HG02588 (cell line): ENCODE measurements at regions not wholly inside any gene's neighbourhood (a gene's known extent, or its start where the extent isn't known, plus 50 kb on each side); places are given as distances from the start of the nearest gene placed in this dataset.
"Not testable (repeated sequence)": the region's sequence is repeated elsewhere in the genome, so short reads cannot be mapped to it uniquely, and the experiment has no call there.

Experiments
- ATAC-seq: cut with Tn5 transposase; IDR thresholded peaks from one replicate; pipeline ENCODE4 v1.9.1; 2021; ENCODE audit warnings: mild to moderate bottlenecking, moderate library complexity; ENCODE audit not compliant: unreplicated experiment

DNA sequence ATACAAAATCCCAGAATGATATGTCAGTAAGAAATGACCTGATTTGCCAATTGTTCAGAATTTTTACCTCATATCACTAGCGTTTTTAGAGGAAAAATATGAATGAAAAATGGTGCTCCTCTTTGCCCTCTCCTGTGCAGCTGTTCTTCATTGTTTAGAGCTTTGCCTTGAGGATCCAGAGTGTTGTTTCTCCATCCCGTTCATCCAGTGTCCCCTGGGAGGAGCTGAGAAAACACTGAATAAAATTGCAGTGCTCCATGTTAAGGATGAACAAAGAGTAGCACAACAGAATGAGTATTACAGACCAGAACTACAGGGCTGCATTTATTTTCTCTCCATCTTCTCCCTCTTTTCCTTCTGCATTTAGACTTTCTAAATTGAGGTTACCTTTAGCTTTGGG lies 133.1 kb downstream of the ADCYAP1 start:
- no peak for ATAC-seq

DNA sequence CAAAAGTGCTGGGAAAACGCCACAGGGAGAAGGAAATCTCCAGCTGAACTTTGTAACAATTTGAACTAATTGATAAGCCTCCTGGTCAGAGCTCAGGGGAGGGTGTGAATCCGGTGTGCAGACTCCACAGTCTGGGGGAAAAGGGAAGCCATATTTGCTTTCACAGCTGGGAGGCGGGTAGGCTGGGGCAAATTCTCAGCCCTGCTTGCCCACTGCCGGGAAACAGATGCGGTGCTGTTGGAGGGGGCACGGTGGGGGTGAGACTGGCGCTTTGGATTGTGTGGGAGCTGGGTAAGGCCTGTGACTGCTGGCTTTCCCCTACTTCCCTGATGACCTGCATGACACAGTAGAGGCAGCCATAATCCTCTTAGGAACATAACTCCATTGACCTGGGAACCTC lies 134.8 kb downstream of the ADCYAP1 start:
- no peak for ATAC-seq

DNA sequence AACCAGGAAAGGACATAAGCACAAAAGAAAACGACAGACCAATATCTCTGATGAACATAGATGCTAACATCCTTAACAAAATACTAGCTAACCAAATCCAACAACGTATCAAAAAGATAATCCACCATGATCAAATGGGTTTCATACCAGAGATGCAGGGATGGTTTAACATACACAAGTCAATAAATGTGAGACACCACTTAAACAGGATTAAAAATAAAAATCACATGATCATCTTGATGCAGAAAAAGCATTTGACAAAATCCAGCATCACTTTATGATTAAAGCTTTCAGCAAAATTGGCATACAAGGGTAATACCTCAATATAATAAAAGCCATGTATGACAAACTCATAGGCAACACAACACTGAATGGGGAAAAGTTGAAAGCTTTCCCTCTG lies 138.4 kb downstream of the ADCYAP1 start:
- not testable (repeated sequence) for ATAC-seq

DNA sequence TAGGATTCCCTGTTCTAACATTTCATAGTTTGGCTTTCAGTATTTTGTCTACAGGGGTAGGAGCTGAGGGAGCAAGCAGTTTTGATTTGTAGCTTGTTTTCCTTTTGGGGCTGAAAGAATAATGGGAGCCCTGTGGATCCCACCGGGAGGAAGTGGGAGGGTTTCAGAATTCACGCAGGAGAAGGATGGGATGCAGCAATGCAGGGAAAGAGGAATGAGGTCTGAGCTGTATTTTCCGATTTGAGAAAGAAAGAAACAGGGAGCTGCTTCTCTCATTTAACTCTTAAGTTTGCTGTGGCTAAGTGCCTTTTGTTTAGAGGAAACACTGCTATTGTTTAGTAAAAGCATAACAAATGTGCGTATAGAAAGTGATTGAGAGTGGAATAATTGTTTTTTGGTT lies 141.0 kb downstream of the ADCYAP1 start:
- ATAC-seq, result no peak

DNA sequence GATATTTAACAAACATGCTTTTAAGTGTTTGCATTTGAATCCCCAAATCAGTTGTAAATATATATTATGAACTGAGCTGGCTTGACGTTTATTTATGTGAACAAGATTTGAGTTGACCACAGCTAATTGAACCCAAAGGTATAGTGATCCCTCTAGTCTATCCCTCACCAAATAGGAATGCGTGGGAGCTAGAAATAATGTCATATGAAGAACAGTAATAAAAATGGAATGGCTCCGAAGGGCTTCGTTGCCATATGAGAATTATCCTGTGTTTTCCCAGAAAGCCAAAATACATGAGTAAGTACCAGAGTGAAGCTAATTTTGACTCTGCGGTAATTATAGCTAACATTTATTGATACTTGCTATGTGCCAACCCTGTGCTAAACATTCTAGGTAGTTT lies 142.7 kb downstream of the ADCYAP1 start:
- ATAC-seq, result no peak

DNA sequence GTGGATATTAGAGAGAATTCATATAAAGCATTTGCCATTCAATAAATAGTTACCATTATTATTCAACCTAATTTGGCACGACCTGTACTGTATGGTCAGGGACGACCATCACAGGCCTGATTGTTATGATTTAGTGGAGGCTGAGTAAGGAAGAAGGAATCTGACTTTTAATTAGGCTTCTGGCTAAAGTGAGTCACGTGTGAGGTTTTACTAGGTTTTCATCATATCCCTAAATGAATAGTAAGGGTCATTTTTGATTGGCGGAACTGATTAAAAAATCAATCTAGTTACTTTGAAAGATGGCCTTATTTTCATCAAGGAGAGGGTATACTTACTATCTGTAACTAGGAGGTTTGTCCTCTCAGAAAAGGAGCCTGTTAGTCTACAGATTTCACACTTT lies 143.4 kb downstream of the ADCYAP1 start:
- no peak for ATAC-seq

DNA sequence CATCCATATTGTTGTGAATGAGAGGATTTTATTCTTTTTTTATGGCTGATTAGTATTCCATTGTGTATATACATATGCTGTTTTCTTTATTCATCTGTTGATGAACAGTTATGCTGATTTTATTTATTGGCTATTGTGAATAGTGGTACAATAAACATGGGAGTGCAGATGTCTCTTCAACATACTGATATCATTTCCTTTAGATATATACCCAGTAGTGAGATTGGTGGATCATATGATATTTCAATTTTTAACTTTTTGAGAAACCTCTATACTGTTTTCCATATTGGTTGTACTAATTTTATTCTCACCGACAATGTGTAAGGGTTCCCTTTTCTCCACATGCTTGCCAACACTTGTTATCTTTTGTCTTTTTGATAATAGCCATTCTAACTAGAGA lies 144.5 kb downstream of the ADCYAP1 start:
- no peak for ATAC-seq

DNA sequence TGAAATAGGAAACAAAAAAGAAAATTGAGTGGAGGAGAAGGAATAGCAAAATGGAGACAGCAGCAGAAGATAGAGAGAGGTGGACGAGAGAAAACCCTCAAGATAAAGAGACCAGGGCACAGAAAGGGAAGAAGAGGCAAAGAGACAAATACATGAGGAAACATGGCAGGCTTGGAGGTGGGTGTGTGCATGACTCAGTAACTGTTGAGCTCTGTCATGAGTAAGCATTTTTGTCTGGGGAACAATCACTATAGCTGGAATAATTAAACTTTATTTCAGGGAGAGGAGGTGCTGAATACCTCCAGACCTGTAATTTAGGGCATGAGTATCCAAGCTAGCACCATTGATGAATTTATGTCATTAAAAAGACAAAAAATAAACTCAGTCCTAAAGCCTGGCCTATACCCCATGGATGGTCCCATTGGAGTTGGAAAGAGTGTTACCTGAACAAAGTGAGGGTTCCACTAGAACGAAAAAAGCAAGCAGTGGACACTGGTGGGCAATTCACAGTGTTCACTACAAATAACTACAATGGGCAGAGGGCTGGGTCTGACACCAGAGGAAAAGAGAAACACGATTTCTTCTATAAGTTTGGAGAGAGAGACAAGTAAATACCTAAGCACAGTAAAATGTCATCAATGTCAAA lies 145.5 kb downstream of the ADCYAP1 start:
- no peak for ATAC-seq

DNA sequence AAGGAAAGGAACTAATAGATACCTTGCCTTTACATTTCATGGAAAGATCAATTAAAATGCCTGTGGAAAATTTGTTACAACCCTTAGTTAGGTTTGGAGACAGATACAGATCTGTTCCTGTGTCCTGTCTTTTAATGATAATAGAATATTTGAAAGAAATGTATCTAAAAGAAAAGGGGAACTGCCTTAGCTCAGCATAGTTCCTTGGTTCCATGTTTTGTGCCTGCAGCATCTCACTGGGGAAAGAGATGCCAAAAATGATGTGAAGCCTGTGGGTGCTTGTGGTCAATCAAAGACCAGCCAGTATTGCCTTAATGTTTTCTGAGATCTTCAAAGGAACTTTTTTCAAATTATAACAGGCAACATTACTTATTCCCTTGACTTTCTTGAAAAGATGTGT lies 147.6 kb downstream of the ADCYAP1 start:
- ATAC-seq, result no peak

DNA sequence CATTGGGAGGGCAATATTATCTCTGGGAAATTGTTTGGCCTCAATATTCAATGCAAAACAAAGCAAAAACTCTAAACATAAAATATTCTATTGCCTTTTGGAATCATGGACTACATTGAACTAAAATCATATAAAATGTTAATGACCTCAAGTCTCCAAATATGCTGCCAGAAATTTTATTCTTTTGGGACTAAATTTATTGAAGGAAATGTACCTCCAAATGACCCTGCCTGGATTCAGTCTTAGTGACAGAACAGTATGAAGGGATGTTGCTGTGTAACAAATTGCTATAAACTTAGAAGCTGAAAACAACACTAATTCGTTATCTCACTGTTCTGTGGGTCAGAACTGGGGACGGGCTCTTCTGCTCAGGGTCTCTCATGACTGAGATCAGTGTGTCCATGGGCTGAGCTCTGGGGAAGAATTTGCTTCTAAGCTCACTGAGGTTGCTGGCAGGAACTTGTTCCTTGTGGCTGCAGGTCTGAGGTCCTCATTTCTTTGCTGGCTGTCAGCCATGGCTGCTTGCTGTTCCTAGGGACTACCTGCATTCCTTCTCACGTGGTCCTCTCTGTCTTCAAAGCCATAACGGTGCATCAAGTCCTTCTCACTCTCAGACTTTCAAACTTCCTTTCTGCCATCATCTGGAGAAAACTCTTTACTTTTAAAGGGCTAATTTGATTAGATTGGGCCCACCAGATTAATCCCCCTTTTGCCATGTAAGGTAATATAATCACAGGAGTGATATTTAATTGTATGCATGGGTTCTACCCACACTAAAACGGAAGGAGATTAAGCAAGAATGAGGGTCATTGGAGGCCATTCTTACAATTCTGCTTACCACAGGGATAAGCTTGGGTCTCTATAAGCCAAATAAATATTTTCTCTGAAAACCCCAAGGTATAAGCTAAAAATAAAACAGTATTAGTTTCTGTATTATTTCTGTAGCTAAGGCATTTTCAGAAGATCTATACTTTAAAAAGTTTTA lies 149.0 kb downstream of the ADCYAP1 start:
- no peak for ATAC-seq

DNA sequence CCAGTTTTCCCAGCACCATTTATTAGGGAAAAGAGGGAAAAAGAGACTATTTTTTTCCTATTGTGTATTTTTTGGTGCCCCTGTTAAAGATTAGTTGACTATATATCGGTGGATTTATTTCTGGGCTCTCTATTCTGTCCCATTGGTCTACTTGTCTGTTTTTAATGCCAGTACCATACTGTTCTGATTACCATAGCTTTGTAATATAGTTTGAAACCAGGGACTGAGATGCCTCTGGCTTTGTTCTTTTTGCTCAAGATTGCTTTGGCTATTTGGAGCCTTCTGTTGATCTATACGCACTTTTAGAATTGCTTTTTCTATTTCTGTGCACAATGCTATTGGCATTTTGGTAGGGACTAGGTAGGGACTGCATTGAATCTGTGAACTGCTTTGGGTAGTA lies 151.7 kb downstream of the ADCYAP1 start:
- no peak for ATAC-seq

DNA sequence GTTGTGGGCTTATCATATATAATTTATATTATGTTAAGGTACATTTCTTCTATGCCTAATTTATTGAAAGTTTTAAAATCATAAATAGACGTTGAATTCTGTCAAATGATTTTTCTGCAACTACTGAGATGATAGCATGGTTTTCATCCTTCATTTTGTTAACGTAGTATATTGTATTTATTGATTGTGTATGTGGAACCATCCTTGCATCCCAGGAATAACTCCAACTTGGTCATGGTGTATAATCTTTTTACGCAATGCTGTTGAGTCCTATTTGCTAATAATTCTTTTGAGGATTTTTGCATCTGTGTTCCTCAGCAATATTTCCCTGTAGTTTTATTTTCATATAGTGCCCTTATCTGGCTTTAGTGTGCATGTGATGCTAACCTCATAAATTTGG lies 152.7 kb downstream of the ADCYAP1 start:
- no peak for ATAC-seq

DNA sequence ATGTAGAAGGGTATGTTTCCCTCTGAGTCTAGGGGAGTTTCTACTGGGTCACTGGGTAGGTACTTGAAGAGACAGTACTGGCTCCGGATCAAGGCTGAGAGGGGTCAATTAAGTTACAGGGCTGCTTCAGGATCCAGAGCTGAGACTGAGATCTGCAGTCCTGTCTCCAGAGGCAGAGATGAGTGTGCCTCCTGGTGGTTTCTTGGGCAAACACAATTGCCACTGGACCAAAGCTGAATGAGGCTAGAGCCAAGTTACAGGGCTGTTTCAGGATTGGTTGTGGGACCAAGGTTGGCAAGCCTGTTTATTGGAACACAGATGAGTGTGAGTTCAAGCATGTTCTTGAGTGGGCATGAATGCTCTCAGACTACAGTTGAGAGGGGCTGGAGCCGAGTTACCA lies 157.9 kb downstream of the ADCYAP1 start:
- ATAC-seq, result no peak

DNA sequence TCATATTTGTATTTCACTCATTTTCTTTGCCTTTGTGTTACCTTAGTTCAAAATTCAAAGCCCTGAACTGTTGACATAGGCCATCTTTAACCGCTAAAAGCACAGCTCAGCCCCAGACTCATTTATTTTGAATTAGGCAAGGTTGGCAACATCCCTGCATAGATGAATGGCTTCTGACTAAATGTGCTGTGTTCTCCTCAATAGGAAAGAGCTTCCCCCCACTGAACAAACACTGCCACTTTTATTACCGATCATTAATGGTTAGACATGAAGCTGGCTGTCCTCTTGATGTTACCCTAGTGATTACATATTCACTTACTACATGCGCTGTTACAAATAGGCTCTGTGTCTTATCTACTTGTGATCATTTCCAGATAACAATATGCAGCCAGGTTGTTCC lies 170.7 kb downstream of the ADCYAP1 start:
- no peak for ATAC-seq

DNA sequence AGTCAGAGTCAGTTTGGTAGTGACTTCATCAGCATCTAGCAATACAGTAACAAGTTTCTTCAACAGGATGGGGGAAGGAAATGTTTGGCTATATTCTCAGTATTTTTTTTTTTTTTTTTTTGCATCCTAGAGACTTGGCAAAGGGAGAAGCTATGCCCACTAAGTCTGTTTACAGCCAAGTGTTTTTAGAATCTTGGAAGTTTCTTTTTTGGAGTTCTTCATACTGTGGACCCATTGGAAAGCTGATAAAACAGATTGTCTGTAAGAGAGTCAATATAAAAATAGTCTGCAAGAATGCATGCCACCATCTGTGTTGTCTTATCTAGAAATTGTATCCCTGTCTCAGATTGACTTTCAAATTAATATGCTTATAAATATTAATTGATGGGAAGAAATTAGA lies 171.2 kb downstream of the ADCYAP1 start:
- ATAC-seq, result no peak

DNA sequence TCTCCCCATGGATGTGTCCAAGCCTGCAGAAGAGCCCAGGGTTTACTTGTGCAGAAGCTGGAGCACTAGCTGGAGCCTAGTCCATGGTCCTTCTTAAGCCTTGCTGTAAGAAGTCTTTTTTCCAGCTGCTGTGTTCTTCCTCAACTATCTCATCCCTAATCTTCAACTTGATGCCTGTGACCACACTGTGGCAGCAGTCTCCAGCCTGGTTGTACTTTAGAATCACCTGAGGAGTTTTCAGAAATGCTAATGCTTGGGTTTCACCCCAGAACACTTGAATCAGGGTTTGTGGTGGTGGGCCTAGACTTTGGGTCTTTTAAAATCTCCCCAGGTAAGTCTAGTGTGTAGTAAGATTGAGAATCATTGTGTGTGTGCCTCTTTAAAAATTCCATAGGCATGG lies 173.6 kb downstream of the ADCYAP1 start:
- ATAC-seq, result no peak

DNA sequence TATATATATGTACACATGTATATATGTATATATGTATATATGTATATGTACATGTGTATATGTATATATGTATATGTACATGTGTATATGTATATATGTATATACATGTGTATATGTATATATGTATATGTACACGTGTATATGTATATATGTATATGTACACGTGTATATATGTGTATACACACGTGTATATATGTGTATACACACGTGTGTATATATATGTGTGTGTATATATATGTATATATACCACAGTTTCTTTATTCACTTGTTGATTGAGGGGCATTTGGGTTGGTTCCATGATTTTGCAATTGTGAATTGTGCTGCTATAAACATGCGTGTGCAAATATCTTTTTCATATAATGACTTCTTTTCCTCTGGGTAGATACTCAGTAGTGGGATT lies 179.0 kb downstream of the ADCYAP1 start:
- ATAC-seq, result not testable (repeated sequence)

DNA sequence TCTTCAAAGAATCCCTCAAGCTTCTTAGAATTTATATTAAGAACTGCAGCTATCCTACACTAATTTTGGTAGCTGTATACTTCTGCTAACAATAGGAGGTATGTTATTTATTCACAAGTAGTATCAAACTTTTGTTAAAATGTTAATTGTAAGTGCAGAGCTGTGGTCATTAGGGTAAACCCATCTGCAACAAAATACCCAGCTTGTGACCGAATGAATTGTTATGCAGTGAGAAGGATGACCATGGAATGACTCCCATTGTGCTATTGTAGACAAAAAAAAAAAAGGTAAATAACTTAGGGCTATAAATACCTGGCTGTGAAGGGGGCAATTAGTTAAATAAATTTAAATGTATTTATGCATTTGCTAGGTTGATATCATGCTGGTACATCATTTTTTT lies 186.1 kb downstream of the ADCYAP1 start:
- ATAC-seq, result no peak

DNA sequence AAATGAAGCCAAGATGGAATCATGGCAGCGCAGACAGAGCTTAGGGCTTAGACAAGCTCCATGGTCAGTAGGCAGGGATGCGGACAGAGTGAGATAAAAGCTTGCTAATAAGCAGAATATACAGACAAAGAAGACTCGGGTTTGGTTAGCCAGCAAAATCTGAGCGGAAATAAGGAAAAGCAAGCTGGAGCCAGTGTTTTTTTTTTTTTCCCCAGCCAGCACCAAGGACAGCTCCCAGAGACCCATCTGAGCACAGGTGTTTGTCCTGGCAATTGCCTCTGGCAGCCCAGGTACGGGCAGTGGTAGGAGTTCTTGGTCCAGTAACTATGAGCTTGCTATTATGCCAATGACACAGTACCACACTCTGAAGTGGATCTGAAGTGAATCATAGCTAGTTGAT lies 187.6 kb downstream of the ADCYAP1 start:
- no peak for ATAC-seq

DNA sequence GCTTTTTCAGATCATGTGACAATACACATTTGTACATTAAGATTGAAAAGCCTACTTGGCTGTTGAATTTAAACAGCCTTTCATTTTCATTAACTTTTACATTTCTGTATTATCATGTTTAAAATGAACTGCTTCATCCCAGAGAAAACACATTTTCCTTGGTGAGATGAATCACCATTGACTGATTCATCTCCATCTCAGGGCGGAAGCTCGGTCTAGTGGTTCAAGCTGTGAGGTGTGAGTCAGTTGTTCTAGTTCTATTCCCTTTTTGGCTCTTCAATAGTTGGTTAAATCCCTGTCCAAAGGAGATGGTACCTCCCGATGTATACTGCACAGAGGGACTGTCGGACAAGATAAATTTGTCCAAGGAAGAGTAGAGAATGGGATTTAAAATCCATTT lies 189.7 kb downstream of the ADCYAP1 start:
- ATAC-seq, result no peak

DNA sequence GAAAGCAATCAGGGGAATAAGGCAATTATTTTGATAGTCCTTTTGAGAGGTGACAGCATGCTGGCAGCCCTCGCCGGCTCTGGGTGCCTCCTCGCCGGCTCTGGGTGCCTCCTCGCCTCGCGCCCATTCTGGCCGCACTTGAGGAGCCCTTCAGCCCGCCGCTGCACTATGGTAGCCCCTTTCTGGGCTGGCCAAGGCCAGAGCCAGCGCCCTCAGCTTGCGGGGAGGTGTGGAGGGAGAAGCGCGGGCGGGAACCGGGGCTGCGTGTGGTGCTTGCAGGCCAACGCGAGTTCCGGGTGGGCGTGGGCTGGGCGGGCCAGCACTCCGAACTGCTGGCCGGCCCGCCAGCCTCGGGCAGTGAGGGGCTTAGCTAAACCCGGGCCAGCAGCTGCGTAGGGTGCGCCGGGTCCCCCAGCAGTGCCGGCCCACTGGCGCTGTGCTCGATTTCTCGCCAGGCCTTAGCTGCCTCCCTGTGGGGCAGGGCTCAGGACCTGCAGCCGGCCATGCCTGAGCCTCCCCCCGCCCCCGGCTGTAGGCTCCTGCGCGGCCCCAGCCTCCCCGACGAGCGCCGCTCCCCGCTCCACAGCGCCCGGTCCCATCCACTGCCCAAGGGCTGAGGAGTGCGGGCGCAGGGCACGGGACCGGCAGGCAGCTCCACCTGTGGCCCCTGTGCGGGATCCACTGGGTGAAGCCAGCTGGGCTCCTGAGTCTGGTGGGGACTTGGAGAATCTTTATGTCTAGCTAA lies 193.5 kb downstream of the ADCYAP1 start:
- ATAC-seq, result not testable (repeated sequence)

DNA sequence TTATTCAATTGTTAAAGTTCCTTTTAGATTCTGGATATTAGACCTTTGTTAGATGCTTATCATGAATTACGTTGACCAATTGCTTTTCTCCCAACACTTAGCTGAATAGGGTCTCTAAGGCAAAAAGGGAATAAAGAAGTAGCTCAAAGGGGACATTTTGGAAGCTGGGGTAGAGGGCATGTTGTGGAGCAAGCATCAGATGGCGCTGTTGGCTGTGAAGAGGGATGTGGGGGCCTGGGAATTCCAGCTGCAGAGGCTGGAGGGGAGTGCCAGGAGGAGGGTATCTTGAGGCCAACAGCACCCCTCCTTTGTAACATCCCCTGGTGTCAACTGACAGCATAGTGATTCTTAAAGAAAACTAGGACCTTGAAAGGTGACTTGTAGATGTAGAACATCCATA lies 198.2 kb downstream of the ADCYAP1 start:
- no peak for ATAC-seq
